Glutamatergic neuron (in vitro differentiated cells): ENCODE measurements at regions not wholly inside any gene's neighbourhood (a gene's known extent, or its start where the extent isn't known, plus 50 kb on each side); places are given as distances from the start of the nearest gene placed in this dataset.
"Not testable (repeated sequence)": the region's sequence is repeated elsewhere in the genome, so short reads cannot be mapped to it uniquely, and the experiment has no call there.

Experiments
- DNase-seq: peaks from one replicate; pipeline ENCODE4 v3.0.0; 2022
- H3K27ac Mint-ChIP-seq: one replicate; pipeline ENCODE4 v1.8.0; 2020; ENCODE audit warnings: mild to moderate bottlenecking, mixed read lengths, inconsistent platforms; ENCODE audit not compliant: unreplicated experiment
- H3K27me3 Mint-ChIP-seq: one replicate; pipeline ENCODE4 v1.8.0; 2020; ENCODE audit warnings: mild to moderate bottlenecking, moderate library complexity, mixed read lengths, inconsistent platforms; ENCODE audit not compliant: unreplicated experiment
- H3K36me3 Mint-ChIP-seq: one replicate; pipeline ENCODE4 v1.8.0; 2020; ENCODE audit warnings: mild to moderate bottlenecking, mixed read lengths, inconsistent platforms; ENCODE audit not compliant: unreplicated experiment
- H3K4me1 Mint-ChIP-seq: one replicate; pipeline ENCODE4 v1.8.0; 2020; ENCODE audit warnings: mild to moderate bottlenecking, low read depth, mixed read lengths, inconsistent platforms; ENCODE audit not compliant: unreplicated experiment
- H3K4me3 Mint-ChIP-seq: one replicate; pipeline ENCODE4 v1.8.0; 2020; ENCODE audit warnings: mild to moderate bottlenecking, mixed read lengths, inconsistent platforms; ENCODE audit not compliant: unreplicated experiment
- H3K9me3 Mint-ChIP-seq: one replicate; pipeline ENCODE4 v1.8.0; 2020; ENCODE audit warnings: mild to moderate bottlenecking, moderate library complexity, mixed read lengths, inconsistent platforms; ENCODE audit not compliant: unreplicated experiment
- CTCF ChIP-seq: fragments of 200-600 bp; sonication (generic); IDR thresholded peaks from one replicate; pipeline ENCODE4 v1.5.0; 2021; ENCODE audit not compliant: partially characterized antibody, unreplicated experiment

GRCh38 chr3:80929576-80929975 lies 831.9 kb downstream of the GBE1 start:
- H3K9me3 Mint-ChIP-seq = peaks cover 2% of the 10 kb centered on the region
- H3K4me3 Mint-ChIP-seq = no peak overlapping the region
- no peaks in the 10 kb centered on the region for H3K27me3 Mint-ChIP-seq
- no peaks in the 10 kb centered on the region for H3K4me1 Mint-ChIP-seq
- TF ChIP-seq CTCF = no peak
- no peak for DNase-seq
- H3K36me3 Mint-ChIP-seq = no peaks in the 10 kb centered on the region
- H3K27ac Mint-ChIP-seq = no peak overlapping the region

GRCh38 chr3:80914854-80915253 lies 846.6 kb downstream of the GBE1 start:
- Mint-ChIP-seq H3K27ac (no peak overlapping the region), H3K36me3 (no peaks in the 10 kb centered on the region), H3K4me3 (no peak overlapping the region), H3K9me3 (no peaks in the 10 kb centered on the region), H3K4me1 (no peaks in the 10 kb centered on the region), H3K27me3 (no peaks in the 10 kb centered on the region)
- TF ChIP-seq CTCF = no peak
- no peak for DNase-seq

GRCh38 chr3:80898211-80898610 lies 863.2 kb downstream of the GBE1 start:
- Mint-ChIP-seq H3K27me3 (no peaks in the 10 kb centered on the region), H3K27ac (no peak overlapping the region), H3K36me3 (no peaks in the 10 kb centered on the region), H3K9me3 (peaks cover 2% of the 10 kb centered on the region), H3K4me3 (no peak overlapping the region), H3K4me1 (no peaks in the 10 kb centered on the region)
- TF ChIP-seq CTCF = no peak
- DNase-seq = no peak

GRCh38 chr3:80897005-80897404 lies 864.4 kb downstream of the GBE1 start:
- not testable (repeated sequence) for H3K9me3 Mint-ChIP-seq, DNase-seq, H3K4me3 Mint-ChIP-seq

GRCh38 chr3:80890571-80890970 lies 870.9 kb downstream of the GBE1 start:
- Mint-ChIP-seq H3K9me3 (no peaks in the 10 kb centered on the region), H3K4me1 (no peaks in the 10 kb centered on the region), H3K36me3 (no peaks in the 10 kb centered on the region), H3K27ac (no peak overlapping the region), H3K27me3 (peaks cover 3% of the 10 kb centered on the region), H3K4me3 (no peak overlapping the region)
- no peak for TF ChIP-seq CTCF
- DNase-seq = no peak

More at GRCh38 chr3:80897005-80897404, 864.4 kb downstream of the GBE1 start:
- not testable (repeated sequence) for H3K27me3 Mint-ChIP-seq, H3K27ac Mint-ChIP-seq, H3K36me3 Mint-ChIP-seq, H3K4me1 Mint-ChIP-seq

GRCh38 chr3:80889535-80889934 lies 871.9 kb downstream of the GBE1 start:
- Mint-ChIP-seq H3K4me3 (no peak overlapping the region), H3K4me1 (no peaks in the 10 kb centered on the region), H3K27me3 (peaks cover 3% of the 10 kb centered on the region), H3K9me3 (no peaks in the 10 kb centered on the region), H3K27ac (no peak overlapping the region), H3K36me3 (no peaks in the 10 kb centered on the region)
- no peak for DNase-seq
- TF ChIP-seq CTCF = no peak
